Activated CD4-positive, alpha-beta T cell treated with anti-CD3 and anti-CD28 coated beads, Interleukin-2, amount 50 U/mL, for 4 hours (primary cell): ENCODE measurements at regions not wholly inside any gene's neighbourhood (a gene's known extent, or its start where the extent isn't known, plus 50 kb on each side); places are given as distances from the start of the nearest gene placed in this dataset.

Experiments used
- DNase-seq, 2 experiments: peaks; one replicate each; pipeline ENCODE4 v3.0.0-alpha.2; 2020

GRCh38 chrX:10083809-10084208, 73.0 kb upstream of the CLCN4 start:
- no peak for DNase-seq

- DNase-seq = no peak
Observed at GRCh38 chrX:10085223-10085622, 71.6 kb upstream of the CLCN4 start.

- DNase-seq = no peak
Observed at GRCh38 chrX:10086676-10087075, 70.1 kb upstream of the CLCN4 start.

GRCh38 chrX:10087391-10087790, 69.4 kb upstream of the CLCN4 start:
- DNase-seq = no peak

GRCh38 chrX:10089378-10089795, 67.4 kb upstream of the CLCN4 start:
- no peak for DNase-seq

- no peak for DNase-seq
Observed at GRCh38 chrX:10090319-10090718, 66.5 kb upstream of the CLCN4 start.

- DNase-seq = no peak
Observed at GRCh38 chrX:10095246-10095645, 61.5 kb upstream of the CLCN4 start.

- DNase-seq = no peak
Observed at GRCh38 chrX:10095698-10096432, 60.9 kb upstream of the CLCN4 start.

GRCh38 chrX:10098270-10098713, 58.5 kb upstream of the CLCN4 start:
- DNase-seq = peak; percentile 65 to 71

GRCh38 chrX:10099411-10099810, 57.4 kb upstream of the CLCN4 start:
- no peak for DNase-seq

GRCh38 chrX:10101269-10101668, 55.5 kb upstream of the CLCN4 start:
- DNase-seq = no peak

- no peak for DNase-seq
Observed at GRCh38 chrX:10102046-10102704, 54.6 kb upstream of the CLCN4 start.

- DNase-seq = no peak
Observed at GRCh38 chrX:10103023-10103422, 53.8 kb upstream of the CLCN4 start.

- DNase-seq = no peak
Observed at GRCh38 chrX:10104958-10105658, 51.7 kb upstream of the CLCN4 start.

GRCh38 chrX:10106806-10107205, 50.0 kb upstream of the CLCN4 start:
- peak; percentile 43 to 53 for DNase-seq
